ENCODE measurements at regions not wholly inside any gene's neighbourhood (a gene's known extent, or its start where the extent isn't known, plus 50 kb on each side); places are given as distances from the start of the nearest gene placed in this dataset.

DNA sequence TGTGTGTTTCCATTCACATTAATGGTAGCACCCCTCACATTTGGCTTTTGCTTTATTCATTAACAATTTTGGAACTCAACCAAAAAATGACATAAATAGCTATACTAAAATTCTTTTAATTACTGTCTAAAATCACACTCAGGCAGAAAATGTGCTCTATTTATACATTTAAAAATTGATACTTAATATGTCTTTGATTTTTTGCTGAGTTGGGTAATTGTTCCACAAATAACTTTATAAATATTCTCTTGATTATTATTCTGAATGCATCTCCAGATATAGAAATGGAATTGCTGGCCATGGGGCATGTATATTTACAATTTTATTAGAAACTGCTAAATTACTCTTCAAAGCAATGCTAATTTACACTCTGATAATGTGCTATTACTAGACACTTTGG, 658.7 kb upstream of the CHRM3 start:
- no peaks in the 10 kb centered on the region for H4K20me1 ChIP-seq (ENCODE audit: insufficient read depth, low read length)
- TF ChIP-seq EZH2phosphoT487 (IDR thresholded peaks at IDR 0.05; ENCODE audit: low read length) (no peak), EZH2 (optimal IDR thresholded peaks at IDR 0.05; ENCODE audit: low read depth, low read length) (no peak)
- TF ChIP-seq, protein P1, sequence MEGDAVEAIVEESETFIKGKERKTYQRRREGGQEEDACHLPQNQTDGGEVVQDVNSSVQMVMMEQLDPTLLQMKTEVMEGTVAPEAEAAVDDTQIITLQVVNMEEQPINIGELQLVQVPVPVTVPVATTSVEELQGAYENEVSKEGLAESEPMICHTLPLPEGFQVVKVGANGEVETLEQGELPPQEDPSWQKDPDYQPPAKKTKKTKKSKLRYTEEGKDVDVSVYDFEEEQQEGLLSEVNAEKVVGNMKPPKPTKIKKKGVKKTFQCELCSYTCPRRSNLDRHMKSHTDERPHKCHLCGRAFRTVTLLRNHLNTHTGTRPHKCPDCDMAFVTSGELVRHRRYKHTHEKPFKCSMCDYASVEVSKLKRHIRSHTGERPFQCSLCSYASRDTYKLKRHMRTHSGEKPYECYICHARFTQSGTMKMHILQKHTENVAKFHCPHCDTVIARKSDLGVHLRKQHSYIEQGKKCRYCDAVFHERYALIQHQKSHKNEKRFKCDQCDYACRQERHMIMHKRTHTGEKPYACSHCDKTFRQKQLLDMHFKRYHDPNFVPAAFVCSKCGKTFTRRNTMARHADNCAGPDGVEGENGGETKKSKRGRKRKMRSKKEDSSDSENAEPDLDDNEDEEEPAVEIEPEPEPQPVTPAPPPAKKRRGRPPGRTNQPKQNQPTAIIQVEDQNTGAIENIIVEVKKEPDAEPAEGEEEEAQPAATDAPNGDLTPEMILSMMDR (IDR thresholded peaks at IDR 0.05; ENCODE audit: low read length), result no peak
- no peaks in the 10 kb centered on the region for H3K36me3 ChIP-seq (replicated peaks; ENCODE audit: insufficient read depth, low read length)
- H3K79me2 ChIP-seq (ENCODE audit: low read length), result no peaks in the 10 kb centered on the region
- H3K27me3 ChIP-seq (replicated peaks; ENCODE audit: insufficient read depth, low read length), result no peaks in the 10 kb centered on the region
- H3K9me2 ChIP-seq (replicated peaks; ENCODE audit: insufficient read depth, low read length), result no peaks in the 10 kb centered on the region
- H3K27ac ChIP-seq (ENCODE audit: low read length), result no peak overlapping the region
- H3K4me2 ChIP-seq (ENCODE audit: low read depth, low read length), result no peak overlapping the region
- no peaks in the 10 kb centered on the region for H3K4me1 ChIP-seq (ENCODE audit: low read length)
- no peaks in the 10 kb centered on the region for H3F3A ChIP-seq (ENCODE audit: insufficient read depth, low read length)
- no peaks in the 10 kb centered on the region for H3K9me3 ChIP-seq (replicated peaks; ENCODE audit: insufficient read depth, low read length)
- H3K9ac ChIP-seq (ENCODE audit: low read length), result no peak overlapping the region
- DNase-seq, result no peak
- no peak overlapping the region for H3K4me3 ChIP-seq (ENCODE audit: low read length)
- no peak overlapping the region for H2AFZ ChIP-seq (ENCODE audit: low read length)

DNA sequence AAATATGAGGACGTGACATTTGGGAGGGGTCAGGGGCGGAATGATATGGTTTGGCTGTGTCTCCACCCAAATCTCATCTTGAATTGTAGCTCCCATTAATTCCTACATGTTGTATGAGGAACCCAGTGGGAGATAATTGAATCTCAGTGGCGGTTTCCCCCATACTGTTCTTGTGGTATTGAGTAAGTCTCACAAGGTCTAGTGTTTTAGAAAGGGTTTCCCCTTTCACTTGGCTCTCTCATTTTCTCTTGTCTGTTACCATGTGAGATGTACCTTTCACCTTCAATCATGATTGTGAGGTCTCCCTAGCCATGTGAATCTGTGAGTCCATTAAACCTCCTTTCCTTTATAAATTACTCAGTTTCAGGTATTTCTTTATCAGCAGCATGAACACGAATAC, 663.6 kb upstream of the CHRM3 start:
- H3K4me2 ChIP-seq (ENCODE audit: low read depth, low read length), result no peak overlapping the region

DNA sequence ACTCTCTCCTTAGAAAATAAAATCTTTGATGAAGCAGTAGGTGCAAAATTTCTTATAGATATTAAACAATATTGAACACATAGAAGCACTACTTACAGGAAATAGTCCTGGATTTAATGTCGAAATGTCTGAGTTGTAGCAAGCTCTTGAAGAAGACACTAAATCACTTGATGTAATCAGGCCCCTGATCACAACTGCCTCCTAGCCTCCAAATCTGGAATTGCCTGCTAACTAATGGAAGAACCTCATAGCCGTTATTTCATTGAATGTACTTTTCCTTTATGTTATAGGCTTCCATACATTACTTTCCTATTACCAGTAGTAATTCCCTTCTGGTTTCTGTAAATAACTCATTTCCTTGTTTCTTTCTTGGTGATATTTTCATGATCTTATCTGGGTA, 675.7 kb upstream of the CHRM3 start:
- Histone ChIP-seq H3K27ac (ENCODE audit: low read length) (no peak overlapping the region), H3K79me2 (ENCODE audit: low read length) (no peaks in the 10 kb centered on the region), H3F3A (ENCODE audit: insufficient read depth, low read length) (no peaks in the 10 kb centered on the region), H3K36me3 (replicated peaks; ENCODE audit: insufficient read depth, low read length) (no peaks in the 10 kb centered on the region), H3K9me3 (replicated peaks; ENCODE audit: insufficient read depth, low read length) (no peaks in the 10 kb centered on the region), H2AFZ (ENCODE audit: low read length) (no peak overlapping the region), H3K4me1 (ENCODE audit: low read length) (no peaks in the 10 kb centered on the region), H3K4me2 (ENCODE audit: low read depth, low read length) (no peak overlapping the region), H3K4me3 (ENCODE audit: low read length) (no peak overlapping the region), H4K20me1 (ENCODE audit: insufficient read depth, low read length) (no peaks in the 10 kb centered on the region), H3K27me3 (replicated peaks; ENCODE audit: insufficient read depth, low read length) (no peaks in the 10 kb centered on the region), H3K9me2 (replicated peaks; ENCODE audit: insufficient read depth, low read length) (no peaks in the 10 kb centered on the region), H3K9ac (ENCODE audit: low read length) (no peak overlapping the region)
- TF ChIP-seq, protein P1 (IDR thresholded peaks at IDR 0.05; ENCODE audit: low read length), result peak; percentile 21; the same call in 1 of the 2 replicates
- TF ChIP-seq EZH2phosphoT487 (IDR thresholded peaks at IDR 0.05; ENCODE audit: low read length), result no peak
- no peak for DNase-seq

More for the DNA sequence above, 663.6 kb upstream of the CHRM3 start:
- Histone ChIP-seq H3K36me3 (replicated peaks; ENCODE audit: insufficient read depth, low read length) (no peaks in the 10 kb centered on the region), H3K79me2 (ENCODE audit: low read length) (no peaks in the 10 kb centered on the region), H3K27me3 (replicated peaks; ENCODE audit: insufficient read depth, low read length) (no peaks in the 10 kb centered on the region), H3F3A (ENCODE audit: insufficient read depth, low read length) (no peaks in the 10 kb centered on the region), H3K4me1 (ENCODE audit: low read length) (no peaks in the 10 kb centered on the region), H2AFZ (ENCODE audit: low read length) (no peak overlapping the region), H3K4me3 (ENCODE audit: low read length) (no peak overlapping the region), H4K20me1 (ENCODE audit: insufficient read depth, low read length) (no peaks in the 10 kb centered on the region), H3K9me2 (replicated peaks; ENCODE audit: insufficient read depth, low read length) (no peaks in the 10 kb centered on the region), H3K27ac (ENCODE audit: low read length) (no peak overlapping the region), H3K9ac (ENCODE audit: low read length) (no peak overlapping the region), H3K9me3 (replicated peaks; ENCODE audit: insufficient read depth, low read length) (no peaks in the 10 kb centered on the region)
- no peak for TF ChIP-seq EZH2 (optimal IDR thresholded peaks at IDR 0.05; ENCODE audit: low read depth, low read length)
- TF ChIP-seq, protein P1 (IDR thresholded peaks at IDR 0.05; ENCODE audit: low read length), result no peak
- no peak for TF ChIP-seq EZH2phosphoT487 (IDR thresholded peaks at IDR 0.05; ENCODE audit: low read length)
- DNase-seq, result no peak

Measured in MM.1S (cell line).